HG03097 (cell line): ENCODE measurements at regions not wholly inside any gene's neighbourhood (a gene's known extent, or its start where the extent isn't known, plus 50 kb on each side); places are given as distances from the start of the nearest gene placed in this dataset.

Experiments
- ATAC-seq: cut with Tn5 transposase; IDR thresholded peaks from one replicate; pipeline ENCODE4 v1.9.1; 2021; ENCODE audit not compliant: unreplicated experiment, low FRiP score

DNA sequence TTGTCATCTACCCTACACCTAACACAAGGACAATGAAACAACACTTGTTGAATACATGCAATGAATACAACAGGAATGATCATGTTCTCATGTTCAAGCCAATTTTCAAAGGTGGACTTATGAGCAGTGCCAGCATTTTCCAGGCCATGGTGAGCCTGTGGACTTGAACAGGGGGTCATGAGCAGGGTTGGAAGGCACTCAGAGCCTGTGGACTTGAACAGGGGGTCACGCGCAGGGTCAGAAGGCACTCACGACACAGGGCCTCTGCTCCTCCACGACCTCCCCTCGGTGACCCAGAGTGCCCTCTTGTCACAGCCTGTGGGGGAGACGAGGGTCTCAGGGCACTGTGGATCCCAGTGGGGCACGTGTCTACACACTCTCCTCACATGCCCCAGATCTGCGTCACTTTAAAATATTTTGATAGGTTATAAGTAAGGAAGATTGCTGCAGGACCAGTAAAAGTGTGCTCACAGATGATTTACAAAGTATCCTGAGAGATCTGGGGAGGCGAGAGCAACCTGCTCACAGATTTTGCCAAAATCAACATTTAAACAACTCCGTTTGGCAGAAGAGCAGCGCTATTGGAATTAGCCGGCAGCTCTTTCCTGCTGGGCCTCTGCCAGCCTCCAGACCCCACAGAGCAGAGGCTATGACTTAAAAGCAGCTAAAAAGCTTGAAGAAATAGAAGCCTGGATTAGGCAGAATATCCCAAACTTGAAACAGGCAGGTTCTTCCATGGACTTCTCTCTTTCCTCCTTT is 121.9 kb downstream of the TMEM18 start:
- no peak for ATAC-seq

- no peak for ATAC-seq
These were observed 122.8 kb downstream of the TMEM18 start for GRCh38 chr2:554444-554843.

DNA sequence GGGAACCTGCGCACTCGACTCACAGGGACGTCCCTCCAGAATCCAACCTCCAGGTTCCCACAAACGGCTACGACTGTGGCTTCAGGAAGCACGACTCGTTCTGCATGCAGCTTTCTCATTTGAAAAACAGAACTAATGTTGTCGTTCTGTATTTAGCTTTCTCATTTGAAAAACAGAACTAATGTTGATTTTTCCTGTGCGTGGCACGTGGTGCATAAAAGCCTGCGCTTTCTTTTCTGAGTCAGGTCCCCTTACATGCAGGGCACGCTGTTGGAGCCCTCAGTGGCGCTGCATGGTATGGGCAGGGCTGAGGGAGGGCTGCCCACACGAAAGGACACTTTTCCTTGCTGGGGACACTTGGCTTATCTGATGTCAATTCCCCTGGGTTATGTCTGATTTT is 124.3 kb downstream of the TMEM18 start:
- ATAC-seq: no peak

DNA sequence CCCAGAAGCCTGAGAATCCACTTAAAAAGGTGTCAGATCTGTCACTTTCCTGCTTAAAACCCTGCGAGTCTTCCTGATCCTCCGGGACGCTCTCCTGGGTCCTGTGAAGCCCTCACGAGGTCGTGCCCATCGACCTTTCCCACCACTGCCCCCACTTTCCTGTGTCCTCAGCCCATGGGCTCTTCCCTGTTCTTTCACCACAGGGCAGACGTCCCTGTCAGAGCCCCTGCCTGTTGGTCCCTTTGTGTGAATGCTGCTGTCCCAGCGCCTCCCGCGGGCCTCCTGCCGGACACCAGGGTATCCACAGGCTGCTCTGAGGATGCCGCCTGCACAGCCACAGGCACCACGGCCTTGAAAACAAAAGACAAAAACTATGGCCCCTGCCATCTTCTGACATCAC is 125.6 kb downstream of the TMEM18 start:
- ATAC-seq: no peak

DNA sequence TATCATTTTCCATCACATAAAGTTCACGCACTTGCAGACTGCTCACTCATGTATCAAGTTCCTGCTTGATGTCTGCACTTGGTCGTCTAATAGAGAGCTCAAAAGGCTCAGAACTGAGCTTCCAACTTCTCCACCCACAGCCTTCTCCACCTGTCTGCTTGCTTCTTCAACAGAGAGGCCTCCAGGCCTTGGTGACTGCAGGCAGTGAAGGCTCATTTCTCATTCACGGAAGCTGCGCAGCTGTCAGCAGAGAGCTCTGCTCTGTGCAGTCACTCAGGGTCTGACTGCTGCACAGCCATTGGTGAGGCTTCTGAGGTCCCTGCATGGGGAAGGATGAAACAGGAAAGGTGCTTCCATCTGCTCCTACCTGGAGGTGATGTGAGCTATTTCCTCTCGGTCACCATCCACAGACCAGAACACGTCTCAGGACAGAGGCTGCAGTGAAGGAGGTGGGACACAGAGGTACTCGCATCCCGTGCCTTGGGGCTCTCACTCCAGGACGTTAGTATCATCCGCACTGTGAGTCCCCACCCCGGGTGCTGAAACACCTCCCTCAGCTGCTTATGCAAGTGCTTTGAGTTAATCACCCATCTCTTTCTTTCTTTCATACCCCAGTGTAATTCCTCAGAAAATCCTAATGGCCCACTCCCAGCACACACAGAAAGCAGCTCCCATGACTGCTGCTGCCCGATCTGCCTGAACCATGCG is 126.2 kb downstream of the TMEM18 start:
- ATAC-seq: no peak

DNA sequence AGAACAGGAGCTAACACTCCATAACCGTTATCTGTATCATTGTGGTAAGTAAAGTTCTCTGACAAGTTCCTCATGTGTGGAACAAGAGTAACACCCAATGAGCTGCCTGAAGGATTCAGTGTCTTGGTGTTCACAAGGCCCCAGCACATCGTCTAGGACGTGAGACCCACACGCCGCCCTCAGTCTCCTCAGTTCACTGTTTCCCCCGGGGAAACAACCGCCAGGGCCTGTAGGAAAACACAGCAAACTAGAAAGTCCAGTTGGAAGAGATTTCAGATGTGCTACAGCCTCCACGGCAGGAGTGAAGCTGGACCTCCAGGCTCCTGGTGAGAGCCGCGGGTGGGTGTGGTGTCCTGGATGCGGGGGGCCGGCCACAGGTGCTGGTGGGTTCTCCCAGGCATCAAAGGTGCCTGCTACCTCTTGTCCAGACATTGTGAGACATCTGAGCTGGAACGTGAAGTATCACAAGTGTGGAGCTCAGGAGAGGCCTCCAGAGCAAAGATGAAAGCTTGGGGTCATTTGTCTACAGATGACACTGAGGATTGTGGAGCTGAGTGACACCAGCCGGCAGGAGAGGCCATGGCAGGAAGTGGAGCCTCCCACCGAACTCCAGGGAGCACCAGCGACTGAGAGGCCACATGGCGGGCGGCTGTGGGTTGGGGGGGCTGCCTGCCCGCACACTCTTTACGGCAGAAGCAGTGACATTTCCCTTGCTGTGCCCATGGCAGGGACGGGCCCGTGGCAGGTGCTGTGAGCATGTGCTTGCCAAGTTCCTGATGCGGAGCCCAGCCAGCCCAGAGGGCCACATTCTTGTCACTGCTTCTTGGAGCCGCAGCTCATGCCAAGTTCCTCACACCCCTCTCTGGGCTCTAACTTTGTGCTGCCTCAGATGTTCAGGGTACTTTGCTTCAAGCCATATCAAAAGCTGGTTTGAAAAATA is 131.2 kb downstream of the TMEM18 start:
- ATAC-seq: no peak

GRCh38 chr2:545228-545627 is 132.0 kb downstream of the TMEM18 start:
- no peak for ATAC-seq

- no peak for ATAC-seq
These were observed 138.6 kb downstream of the TMEM18 start for GRCh38 chr2:538646-539045.

DNA sequence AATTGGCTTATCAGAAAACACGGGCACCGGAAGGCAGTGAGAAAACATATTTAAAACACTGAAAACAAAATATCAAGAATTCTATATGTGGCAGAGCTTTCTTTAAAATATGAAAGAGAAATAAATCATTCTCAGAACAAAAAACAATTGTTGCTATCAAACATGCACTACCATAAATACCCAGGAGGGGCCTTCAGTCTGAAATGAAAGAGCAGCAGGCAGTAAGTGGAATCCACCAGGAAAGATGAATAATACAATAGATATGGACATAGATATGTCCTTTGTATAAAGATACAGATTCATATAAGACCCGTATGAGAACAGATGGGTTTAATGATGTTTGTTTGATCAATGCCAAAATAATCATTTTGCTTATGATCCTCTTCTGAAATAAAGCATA is 142.0 kb downstream of the TMEM18 start:
- ATAC-seq: no peak

DNA sequence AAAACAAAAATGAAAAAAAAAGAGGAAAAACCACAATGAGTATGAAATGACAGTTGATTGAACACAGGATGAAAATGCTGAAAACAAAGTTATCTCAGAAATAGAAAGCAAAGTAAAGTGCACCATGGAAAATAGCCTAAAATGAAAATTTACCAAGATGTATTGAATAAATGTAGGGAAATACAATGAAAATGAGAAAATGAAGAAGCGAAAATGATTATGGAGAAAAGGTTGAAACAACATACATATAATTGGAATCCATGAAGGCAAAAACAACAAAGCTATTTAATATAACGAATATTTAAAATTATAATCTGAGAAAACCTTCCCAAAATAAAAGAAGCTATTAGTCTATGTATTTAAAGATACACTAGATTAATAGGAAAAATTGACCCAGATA is 147.4 kb downstream of the TMEM18 start:
- no peak for ATAC-seq

DNA sequence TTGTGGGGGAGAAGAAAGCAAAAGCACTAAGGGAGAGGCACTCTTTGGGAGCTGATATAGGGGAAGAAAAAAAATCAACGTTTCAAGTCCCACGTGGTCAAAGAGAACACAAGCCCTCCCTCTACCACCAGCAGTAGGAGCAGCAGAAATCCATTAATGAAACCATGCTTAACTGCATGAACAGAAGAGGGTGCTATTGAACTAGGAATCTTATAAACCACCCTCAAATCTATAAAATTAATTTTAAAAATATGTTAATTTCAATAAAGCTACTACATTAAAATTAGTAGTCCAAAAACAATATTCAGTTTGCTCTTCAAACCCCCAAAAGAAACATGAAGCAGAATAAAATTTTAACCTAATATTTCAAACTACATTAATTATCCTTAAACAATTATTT is 147.8 kb downstream of the TMEM18 start:
- ATAC-seq: no peak

- ATAC-seq: no peak
These were observed 149.6 kb downstream of the TMEM18 start for GRCh38 chr2:527581-527980.

GRCh38 chr2:526918-527317 is 150.3 kb downstream of the TMEM18 start:
- no peak for ATAC-seq

DNA sequence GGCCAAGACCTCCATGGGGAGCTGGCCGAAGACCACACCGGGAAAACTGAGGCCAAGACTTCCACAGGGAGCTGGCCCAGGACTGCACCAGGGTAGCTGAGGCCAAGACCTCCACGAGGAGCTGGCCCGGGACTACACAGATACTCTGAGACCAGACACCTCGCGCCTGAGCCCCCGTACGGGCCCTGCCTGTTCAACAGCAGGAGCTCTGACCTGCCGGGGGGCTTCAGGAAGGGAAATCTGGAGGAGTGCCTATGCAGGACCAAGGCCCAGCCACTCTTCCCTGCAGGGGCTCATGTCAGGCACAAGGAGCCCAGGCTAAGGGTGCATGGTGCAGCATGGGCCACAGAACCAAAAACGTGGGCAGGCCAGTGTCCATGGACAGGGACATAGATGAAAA is 151.6 kb downstream of the TMEM18 start:
- no peak for ATAC-seq

DNA sequence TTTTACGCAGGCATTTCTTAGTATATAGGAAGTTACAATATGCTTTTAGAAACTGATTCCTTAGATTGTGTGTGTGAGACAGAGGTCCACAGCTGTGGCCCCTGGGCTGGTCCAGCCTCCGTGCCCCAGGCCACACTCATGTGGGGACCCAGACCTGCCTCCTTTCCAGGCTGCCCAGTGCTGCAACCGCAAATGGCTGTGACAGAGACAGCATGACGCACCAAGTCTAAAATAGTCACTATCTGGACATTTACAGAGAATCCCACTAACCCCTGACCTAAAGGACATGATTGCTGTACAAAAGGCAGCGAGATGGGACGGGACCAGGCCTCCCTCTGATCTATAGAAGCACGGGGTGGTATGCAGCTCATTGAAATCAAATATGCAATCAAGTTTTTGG is 152.2 kb downstream of the TMEM18 start:
- no peak for ATAC-seq

DNA sequence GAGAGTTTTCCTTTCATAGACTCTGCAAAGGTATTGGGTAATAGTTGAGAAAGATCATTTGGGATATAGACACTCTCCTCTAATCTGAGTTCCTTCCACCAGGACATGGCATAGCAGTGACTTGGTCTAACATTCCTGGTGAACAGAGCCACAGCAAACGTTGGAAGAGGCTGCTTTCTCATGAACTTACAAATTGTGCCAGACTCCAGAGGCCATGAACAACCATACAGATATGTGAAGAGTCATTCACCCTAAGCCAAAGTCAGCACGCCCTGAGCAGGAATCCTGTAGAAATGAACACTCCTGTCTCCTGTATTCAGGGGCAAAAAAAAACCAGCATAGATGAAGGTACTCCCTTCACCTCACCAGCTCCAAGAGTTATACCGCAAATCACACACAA is 152.8 kb downstream of the TMEM18 start:
- no peak for ATAC-seq

- no peak for ATAC-seq
These were observed 153.4 kb downstream of the TMEM18 start for GRCh38 chr2:523698-524270.

DNA sequence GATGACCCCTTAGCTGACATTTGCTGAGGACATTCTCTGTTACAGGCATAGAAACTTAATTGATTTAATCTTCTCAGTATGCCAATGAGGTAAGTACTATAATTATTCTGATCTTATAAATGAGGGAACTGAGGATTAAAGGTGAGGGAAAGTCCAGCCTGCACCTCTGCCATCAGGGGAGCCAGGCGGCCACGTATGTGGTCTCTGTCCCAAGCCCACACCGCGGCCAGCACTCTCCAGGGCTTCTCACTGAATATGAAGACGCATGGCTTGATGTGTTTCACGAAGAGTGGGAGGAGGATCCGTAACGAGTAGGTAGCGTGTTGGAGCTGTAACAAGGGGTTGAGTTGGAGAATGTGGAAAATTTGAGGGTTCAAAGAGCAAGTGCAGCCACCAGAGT is 154.4 kb downstream of the TMEM18 start:
- no peak for ATAC-seq

GRCh38 chr2:521853-522530 is 155.2 kb downstream of the TMEM18 start:
- ATAC-seq: no peak

DNA sequence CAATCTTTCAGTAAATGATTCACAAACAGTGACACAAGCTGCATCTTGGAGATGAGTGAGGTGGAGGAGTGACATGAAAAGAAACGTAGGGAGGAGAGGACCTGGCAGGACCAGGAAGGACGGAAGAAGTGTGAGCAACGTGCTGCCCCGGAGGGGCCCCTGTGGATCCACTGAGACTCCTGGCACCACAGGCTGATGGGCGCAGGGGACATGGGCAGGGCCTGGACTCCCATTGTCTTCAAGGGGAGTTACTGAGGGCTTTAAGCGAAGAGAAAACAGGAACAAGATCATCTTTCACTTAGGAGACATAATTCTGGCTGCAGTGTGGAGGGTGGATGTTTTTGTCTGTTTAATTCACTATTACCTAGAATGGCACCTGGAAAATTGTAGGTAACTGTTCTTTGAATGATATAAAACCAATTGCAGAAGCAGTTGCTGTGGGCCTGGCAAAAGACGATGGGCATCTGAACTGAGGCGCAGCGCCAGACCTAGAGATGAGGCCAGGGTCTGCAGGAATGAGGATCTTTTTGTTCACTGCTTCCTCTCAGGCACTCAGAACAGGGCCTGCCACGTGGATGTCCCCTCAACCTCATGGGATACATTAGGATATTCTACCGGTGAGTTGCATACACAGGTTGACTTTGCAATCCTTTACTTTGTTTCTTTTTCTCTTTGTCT is 156.4 kb downstream of the TMEM18 start:
- no peak for ATAC-seq
